HG03432 (cell line): ENCODE measurements at regions not wholly inside any gene's neighbourhood (a gene's known extent, or its start where the extent isn't known, plus 50 kb on each side); places are given as distances from the start of the nearest gene placed in this dataset.

ENCODE experiments used
- ATAC-seq: cut with Tn5 transposase; IDR thresholded peaks from one replicate; pipeline ENCODE4 v1.9.1; 2021; ENCODE audit warnings: mild to moderate bottlenecking, moderate library complexity; ENCODE audit not compliant: unreplicated experiment

DNA sequence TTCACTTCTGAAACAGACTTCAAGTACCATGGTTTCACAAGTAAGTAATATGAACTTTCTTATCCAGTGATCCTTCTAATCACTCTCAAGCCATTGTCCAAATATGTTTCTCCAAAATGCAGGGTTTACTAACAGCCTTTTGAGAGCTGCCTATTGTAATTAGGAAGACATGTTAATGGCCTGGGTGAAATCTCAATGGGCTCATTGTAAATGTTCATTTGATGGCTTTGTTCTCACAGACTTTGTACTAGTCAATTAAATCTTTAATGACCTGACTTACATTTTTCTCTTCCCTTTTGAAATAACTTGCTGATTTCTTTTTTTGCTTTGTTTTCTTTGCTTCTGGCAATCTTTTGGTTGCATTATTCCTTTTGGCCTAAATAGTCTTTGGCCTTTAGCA, 444.8 kb downstream of the LIG4 start:
- no peak for ATAC-seq

DNA sequence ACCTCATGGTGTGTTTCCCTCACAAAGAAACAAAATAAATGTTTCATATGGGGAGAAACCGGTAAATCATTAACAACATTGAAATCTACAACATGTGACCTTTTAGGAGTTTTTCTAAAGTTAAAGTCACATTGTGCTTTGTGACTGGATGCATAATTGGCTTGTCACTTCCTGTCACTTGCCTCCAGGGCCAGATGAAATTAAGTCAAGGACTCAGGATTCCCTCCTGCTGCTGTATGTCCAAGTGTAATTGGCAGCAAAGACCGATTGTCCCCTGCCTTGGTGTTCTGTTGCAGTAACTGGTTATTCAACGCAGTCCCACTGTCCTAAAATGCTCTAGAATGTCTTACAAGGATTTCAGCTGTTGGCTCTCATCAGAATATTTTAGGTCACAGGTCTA, 448.2 kb downstream of the LIG4 start:
- no peak for ATAC-seq

DNA sequence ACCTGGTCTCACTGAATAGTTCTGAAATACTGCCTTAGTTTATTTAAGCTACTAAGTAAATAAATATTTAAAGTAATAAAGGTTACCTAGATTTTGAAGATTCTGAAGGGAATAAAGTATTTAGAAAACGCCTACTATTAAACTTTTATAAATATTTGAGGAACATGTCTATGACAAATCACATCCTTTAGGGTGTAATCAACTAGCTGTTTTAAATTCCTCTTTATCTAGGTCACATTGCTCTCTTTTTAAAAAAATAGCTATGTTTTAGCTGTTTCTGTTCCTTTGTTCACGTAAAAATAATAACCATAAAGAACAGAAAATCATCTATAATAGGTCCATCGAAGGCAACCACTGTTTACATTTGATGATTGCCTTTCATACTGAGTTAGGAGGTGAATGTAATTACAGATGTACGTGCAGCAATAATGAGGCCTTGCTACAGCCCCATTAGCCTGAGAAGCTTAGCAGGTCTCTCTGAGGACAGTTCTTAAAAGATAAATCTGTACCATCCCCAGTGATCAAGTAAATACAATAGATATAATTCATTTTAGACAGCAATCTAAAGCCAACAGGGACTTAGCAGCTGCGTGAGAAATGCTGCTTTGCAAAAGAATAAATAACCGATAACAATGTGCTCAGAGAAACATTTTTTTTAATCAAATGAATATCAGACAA, 449.5 kb downstream of the LIG4 start:
- no peak for ATAC-seq

DNA sequence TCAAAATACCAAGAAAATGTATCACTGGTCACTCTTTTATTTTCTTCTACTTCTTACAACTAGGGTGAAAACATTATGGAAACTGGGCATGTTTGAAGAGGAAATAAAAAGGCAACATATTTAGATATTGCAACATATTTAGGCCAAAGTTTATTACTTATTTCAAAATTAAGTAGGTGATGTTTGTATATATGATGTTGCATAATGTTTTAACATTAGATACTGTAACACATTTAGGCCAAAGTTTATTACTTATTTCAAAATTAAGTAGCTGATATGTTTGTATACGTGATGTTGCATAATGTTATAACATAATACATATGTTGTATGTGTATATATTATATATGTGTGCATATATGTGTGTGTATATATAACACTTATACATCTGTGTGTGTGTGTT, 451.3 kb downstream of the LIG4 start:
- ATAC-seq: no peak

DNA sequence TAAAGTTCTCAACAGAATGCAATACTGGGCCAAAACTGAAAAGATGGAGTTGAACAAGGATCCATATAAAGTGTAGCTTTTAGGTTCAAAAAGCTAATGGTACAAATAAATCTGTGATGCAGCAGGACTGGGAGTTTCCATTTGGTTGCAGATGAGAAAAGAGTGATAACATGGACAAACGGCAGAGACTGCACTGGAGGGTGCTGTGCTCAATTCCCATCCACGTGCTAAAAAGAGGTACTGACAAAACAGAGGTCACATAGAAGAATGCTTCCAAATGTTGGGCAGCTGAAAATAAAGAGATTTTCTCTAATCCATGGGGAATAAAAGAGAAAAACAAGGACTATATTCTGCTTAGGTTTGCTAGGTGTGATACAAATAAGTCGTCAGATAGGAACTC, 461.6 kb downstream of the LIG4 start:
- ATAC-seq: no peak

DNA sequence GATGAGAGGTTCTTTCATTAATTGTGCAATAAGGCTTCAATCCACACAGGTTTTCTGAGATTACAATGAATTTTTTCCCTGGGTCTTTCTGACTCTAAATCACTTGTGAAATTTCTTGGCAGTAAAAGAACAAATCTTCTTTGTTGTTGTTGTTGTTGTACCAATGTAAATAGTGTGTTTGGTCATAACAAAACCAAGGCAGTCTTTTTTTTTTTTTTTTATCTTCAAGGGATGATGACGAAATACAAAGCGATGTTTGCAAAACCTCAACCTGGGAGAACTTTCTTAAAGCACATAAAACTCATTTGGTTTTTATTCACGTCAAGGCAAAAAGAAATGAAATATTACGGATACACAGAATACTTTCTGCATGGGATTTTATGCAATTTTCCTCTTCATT, 462.0 kb downstream of the LIG4 start:
- no peak for ATAC-seq

DNA sequence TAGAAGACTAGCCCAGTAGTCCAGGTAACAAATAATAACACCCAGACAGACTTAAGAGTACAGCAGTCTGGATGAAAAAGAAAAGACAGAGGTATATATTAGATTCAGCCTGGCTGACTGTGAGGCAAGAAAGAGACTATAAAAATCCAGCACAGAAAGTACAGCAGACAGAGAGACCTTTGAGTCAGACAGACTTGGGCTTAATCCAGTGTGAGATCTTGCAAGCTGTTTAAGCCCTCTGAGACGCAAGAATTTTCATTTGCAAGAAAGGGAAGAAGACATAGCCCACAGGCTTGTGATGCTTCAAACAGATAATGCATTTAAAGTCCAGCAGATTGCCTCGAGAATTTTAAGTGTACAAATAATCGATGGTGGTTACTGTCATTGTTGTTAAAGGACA, 471.4 kb downstream of the LIG4 start:
- ATAC-seq: no peak

DNA sequence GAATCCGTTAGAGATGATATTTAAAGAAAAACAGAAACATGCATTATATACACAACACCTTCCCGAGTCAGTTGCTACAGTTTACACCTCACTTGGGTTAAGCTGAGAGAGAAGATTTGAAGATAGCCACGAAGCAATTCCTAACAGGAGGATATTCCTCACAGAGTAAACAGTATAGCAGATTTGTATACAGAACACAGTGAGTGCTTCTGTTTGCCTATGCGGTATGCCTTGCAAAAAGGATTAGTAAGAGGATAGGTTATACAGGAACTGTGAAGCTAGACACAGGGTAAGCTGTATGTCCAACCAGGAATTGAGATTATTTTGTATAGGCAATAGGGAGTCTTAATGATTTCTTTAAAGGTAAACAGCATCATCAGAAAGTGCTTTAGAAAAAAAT, 471.8 kb downstream of the LIG4 start:
- ATAC-seq: no peak

DNA sequence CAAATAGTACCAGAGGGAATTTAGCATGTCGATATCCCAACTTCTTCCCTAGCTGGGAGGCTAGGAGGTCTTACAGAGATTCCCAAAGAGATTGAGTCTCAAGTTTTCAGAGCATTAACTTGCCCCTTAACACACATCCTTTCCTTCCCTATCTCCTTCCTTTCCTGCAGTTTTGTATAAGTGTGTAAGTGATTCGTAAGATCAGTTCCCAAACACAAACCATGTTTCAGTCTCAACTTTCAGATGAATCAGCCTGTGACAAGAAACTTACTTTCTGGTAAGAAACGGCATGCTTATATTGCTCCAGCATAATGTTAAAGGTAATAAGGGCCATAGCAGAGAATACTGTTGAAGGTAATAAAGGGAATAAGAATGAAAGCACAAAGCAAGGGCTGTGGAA, 472.2 kb downstream of the LIG4 start:
- no peak for ATAC-seq

DNA sequence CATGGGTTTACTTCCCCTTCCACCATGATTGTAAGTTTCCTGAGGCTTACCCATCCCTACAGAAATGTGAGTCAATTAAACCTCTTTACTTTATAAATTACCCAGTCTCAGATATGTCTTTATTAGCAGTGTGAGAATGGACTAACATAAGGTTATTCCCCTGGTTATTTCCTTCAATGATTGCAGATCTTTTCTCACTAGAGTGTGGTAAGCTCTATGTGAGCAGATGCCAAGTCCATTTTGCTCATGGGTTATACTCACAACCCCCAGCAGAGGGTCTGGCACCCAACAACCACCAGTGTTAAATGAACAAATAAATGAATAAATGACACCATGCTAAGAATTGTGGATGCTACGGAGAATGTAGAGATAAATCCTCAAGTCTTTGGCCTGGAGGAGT, 472.8 kb downstream of the LIG4 start:
- peak; percentile 65 for ATAC-seq

DNA sequence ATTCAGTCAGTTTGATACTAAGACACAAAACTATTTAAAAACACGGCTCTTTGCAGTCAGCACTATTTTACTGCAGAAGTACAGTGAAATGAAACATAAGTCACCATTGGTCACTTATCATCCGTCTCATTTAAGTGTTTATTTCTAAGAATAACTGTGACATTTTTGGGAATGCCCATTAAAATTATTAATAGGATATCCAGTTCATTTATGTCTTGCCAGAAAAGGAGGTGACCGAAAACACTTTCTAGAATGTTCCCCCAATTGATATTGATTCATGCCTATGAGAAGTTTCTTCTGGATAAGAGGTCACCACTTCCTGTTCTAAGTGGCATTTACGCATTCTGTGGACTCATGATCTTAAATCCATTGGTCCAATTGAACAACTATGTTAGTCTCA, 477.3 kb downstream of the LIG4 start:
- no peak for ATAC-seq

DNA sequence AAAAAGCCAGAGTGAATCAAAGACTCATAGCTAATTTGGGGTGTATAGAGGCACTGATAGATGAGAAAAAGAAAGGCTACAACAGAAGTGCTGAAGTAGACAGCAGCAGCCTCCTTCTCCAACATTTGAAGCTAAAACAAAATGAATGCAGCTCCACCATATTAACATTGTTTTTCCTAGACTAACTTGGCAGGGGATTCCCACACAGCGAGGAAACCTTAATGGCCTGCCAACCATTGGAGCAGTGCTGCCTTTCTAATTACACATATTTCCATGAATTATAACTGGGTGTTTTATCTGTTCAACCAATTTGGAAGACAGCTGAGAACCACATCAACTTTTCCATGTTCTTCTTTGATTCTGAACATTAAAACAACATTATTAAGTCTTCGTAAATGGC, 478.6 kb downstream of the LIG4 start:
- no peak for ATAC-seq

DNA sequence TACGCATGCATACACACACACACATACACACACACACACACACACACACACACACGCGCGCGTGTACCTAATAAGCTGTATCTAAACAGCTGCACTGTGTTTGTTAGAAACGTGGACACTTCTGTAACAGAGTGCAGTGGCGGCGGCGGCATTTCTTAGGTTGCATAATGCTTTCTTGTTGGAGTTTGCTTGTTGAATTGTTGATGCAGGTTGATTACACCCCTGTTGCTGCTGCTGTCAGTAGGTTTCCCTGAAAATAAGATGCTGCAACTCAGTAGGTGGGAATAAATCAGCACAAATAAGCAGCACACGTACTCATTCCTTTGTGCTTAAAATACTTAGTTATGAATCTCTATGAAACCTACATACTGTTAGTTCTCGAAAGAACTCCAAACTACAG, 479.2 kb downstream of the LIG4 start:
- ATAC-seq: no peak

DNA sequence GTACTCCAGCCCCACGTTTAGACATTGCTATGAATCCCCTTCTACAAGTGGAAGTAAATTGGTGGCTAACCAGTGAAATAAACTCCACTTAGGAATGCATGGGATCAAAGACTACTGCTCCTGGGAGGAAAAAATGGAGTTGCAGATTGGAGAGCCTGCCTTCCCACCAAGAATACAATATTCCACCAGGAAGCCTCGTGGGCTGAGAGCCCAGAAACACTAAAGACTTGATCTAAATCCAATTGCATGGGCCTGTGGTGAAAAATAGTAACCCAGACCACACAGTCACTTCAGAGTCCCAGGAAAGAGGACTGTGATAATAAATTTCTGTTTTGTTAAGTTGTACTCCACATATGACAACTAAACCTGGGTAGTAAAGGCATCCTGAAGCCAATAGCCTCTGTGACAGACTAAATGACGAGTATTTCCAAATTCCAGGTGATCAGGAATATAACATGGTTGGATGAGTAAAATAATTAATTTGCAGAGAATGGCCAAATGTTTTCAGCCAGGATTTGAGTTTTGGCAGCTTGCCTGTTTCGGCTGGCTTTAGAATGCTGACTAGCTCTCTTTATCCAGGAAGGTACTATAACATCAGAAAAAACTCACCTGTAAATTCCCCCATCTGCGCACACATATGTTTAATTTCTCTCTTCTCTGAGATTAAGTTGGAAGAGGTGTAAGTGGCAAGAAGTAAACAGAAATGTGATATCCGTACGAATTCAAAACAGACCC, 480.3 kb downstream of the LIG4 start:
- ATAC-seq: no peak

DNA sequence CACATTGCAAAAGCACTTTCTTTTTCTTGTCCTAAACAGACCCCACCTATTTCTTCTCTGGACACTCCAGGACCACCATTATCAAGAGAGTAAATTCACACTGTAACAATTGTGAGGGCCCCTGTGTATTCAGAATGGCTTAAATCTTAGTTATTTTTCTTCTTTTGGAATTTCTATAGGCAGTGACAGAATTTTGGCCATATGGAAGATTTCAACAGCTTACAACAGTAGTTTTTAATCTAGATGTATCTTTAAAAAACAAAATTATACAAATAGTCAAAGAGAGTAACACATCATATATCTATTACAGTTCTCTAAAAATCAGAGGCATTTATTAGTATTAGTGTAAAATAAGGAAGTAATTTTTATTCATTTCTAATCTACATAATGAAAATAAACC, 482.1 kb downstream of the LIG4 start:
- no peak for ATAC-seq

DNA sequence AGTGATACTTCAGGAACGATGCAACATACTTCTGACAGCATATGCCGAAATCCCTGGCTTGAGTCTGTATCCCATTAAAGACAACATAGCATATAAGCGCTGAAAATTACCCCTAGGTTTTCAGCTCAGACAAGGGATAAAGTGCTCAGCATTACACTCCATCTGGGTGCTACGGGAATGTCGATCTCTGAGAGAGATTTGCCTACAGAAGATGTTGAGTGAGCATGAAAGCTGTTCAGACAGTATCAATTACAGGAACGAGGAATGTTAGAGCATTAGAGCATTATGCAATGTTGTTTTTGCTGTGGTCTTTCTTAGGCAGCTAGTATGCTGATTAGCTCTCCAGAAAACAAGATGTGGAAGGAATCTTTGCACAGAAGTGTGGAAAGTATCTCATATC, 484.5 kb downstream of the LIG4 start:
- no peak for ATAC-seq

DNA sequence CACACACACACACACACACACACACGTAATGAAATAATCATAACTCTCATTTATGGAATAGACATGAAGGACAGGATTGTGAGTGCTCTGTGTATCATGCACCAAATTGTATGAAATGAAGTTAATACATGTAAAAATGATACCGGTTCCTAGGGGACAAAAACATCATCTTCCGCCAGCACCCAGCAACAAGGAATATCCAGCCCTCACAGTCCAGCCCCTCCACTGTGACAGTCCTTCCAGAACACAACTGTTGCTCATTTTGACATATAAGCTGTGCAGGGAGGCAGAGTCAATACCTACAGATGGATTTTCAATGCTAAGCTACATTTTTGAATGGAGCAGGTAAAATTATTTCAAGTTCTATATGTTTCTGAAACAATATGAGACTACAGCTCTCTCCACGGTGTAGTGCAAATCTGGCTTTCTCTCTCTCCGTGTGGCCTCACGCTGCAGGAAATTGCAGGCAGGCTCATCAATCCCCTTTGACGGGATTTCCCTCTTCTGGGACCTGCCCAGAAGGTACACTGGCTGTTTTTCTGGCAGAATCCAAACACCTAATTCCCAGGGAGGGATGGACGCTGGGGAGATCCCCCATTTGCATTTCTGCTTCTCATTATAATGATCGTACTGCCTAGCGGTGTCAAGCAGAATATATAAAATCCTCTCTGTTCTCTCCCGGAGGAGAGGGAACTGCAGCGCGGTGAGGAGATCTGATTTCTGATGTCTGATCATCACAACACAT, 494.0 kb downstream of the LIG4 start:
- ATAC-seq: no peak

DNA sequence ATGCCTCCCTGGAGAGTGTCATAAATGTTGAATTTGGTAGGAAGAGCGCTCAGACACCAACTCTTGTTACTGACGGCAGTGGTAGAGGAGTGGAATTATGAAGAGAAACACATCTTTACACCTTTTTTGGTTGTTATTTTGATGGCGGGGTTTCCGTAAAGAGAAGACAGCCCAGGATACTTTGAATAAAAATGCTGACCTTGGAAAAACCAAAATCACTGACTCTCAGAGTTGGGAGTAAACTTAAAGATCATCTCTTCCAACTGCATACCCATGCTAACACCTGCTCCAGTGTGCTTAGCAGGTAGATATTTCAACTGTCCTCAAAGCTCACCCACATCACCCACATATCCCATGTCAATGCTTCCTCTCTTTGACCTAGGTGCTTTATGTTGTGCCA, 498.6 kb downstream of the LIG4 start:
- no peak for ATAC-seq

DNA sequence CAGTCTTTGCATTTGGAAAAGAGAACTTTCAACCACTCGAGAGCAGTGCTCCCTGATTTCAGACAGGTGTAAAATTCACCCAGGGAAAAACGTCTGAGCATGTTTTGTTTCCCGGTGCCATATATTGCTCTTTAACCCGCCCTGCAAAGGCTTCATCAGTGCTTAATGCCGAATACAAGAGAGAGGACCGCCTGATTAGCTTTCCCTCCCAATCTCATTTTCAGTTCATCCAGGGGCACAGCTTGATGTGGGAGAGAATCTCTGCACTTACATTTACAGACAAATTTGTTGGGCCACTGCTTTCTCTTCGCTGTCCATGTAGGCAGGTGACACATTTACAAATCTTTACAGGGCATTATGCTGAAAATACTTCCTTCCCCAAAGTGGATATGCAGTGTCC, 499.1 kb downstream of the LIG4 start:
- no peak for ATAC-seq

DNA sequence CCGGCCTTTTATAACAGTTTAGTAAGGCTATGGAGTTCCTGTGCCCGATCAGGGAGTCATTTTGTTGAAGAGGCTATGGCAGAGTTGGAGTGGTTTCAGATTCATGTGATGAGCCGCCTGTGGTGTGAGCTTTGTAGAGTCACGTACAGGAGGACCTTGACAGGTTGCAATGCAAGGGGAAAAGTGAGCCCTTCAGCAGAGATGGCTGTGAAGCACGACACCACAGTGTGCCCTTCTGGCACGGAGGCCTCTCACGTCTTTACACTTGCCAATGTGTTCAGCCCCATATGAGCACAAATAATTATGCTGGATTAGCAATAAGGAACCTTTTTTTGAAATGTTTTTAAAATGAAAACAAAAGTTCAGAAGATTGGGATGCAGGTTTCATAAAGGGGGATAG, 499.8 kb downstream of the LIG4 start:
- ATAC-seq: no peak

DNA sequence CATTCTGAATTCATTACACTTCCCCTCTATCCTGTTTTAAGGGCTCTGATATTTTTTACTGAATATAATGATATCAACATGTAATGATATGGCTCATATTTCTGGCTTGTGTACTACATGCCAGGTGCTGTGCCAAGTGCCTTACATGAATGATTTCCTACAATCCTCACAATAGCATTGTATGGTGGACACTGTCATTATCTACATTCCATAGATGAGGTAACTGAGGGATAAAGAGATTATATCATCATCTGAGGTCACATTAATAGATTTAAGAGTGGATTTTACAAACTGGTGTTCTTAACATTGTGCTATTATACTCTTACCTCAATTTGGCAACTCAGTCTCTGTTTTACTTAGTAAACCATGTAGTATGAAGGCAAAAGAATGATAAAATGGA, 502.0 kb downstream of the LIG4 start:
- no peak for ATAC-seq

DNA sequence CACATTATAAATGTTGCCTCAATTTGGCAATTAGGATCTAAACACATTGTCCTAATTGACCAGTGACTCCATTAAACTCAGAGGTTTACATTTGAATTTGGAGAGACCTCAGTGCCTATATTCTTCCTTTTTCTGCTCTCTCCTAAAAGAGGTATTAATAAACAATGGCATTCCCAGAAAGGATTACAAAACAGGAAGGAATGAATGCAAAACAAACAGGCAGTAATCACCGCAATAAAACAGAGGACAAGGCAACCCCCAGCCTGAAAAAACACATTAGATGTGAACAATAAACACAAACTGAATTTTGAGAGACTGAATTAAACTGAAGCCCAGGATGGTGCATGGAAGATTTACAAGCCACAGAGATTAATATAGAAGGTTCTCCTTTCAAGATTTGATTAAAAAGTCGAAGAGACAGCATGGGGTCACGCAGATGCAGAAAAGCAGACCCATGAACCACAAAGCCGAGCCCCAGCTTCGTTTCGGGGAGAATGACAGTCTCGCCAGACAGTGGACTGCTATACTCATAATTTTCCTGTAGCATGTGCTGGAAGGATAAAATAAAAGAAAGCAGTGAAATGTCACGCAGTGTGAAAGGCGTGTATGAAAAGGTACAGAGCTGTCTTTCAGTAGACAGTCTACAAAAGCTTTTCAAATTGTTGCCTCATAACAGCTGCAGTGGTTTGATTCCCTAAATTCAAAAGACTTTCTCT, 503.0 kb downstream of the LIG4 start:
- ATAC-seq: no peak
